Epithelial cell of esophagus (primary cell): ENCODE measurements at regions not wholly inside any gene's neighbourhood (a gene's known extent, or its start where the extent isn't known, plus 50 kb on each side); places are given as distances from the start of the nearest gene placed in this dataset.

Source experiments
- DNase-seq: peaks from one replicate; pipeline ENCODE4 v3.0.0; 2010; ENCODE audit warnings: low read depth
- H3K4me3 ChIP-seq: 2 replicates; pipeline ENCODE4 v1.5.1; 2011; ENCODE audit warnings: mild to moderate bottlenecking, low read length, control low read depth
- TF ChIP-seq, protein P1 (sequence below): IDR thresholded peaks from 2 replicates; pipeline ENCODE4 v1.5.1; 2011; ENCODE audit warnings: low read depth, mild to moderate bottlenecking, low read length, control low read depth, inconsistent platforms; ENCODE audit not compliant: insufficient read depth; ENCODE audit errors: missing control alignments

DNA sequence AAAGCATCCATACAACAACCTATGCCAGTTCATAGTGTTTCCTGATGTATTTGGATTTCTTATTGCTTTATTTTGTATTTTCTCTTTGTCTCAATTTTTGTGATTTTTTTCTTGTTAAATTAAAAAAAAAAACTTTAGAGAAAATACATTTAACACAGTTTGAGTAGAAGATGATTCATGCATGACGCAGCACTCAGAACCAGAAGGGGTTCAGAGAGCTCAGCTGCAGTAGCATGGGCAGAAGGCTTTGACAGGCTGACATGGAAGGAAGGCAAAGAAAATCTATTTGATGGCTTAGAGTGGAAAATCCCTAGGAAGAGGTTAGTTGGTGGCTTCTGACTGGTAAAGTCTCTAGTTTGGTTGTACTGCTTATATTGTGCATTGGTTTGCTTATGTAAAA is 207.2 kb upstream of the STXBP5 start:
- no peak overlapping the region for H3K4me3 ChIP-seq
- TF ChIP-seq, protein P1, sequence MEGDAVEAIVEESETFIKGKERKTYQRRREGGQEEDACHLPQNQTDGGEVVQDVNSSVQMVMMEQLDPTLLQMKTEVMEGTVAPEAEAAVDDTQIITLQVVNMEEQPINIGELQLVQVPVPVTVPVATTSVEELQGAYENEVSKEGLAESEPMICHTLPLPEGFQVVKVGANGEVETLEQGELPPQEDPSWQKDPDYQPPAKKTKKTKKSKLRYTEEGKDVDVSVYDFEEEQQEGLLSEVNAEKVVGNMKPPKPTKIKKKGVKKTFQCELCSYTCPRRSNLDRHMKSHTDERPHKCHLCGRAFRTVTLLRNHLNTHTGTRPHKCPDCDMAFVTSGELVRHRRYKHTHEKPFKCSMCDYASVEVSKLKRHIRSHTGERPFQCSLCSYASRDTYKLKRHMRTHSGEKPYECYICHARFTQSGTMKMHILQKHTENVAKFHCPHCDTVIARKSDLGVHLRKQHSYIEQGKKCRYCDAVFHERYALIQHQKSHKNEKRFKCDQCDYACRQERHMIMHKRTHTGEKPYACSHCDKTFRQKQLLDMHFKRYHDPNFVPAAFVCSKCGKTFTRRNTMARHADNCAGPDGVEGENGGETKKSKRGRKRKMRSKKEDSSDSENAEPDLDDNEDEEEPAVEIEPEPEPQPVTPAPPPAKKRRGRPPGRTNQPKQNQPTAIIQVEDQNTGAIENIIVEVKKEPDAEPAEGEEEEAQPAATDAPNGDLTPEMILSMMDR: no peak
- peak; percentile 57 for DNase-seq

DNA sequence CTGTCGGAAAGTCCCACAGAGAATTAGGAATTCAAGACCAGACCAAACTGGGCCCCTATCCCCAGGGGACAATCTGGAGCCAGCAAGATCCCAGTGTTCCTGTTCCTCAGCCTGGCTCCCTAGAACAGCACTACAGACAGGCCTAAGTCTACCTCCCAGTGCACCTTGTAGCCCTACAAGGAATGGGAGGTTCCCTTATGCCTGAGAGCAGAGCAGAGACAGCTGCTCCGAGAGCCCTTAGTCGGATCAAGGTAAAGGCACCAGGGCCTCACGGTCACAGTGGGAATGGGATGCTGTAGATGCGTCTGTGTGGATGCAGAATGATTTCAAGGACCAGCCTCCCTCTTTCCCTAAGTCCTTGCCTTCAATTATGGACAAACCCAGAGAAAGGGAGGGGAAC is 204.5 kb upstream of the STXBP5 start:
- TF ChIP-seq, protein P1: no peak
- no peak for DNase-seq
- no peak overlapping the region for H3K4me3 ChIP-seq

DNA sequence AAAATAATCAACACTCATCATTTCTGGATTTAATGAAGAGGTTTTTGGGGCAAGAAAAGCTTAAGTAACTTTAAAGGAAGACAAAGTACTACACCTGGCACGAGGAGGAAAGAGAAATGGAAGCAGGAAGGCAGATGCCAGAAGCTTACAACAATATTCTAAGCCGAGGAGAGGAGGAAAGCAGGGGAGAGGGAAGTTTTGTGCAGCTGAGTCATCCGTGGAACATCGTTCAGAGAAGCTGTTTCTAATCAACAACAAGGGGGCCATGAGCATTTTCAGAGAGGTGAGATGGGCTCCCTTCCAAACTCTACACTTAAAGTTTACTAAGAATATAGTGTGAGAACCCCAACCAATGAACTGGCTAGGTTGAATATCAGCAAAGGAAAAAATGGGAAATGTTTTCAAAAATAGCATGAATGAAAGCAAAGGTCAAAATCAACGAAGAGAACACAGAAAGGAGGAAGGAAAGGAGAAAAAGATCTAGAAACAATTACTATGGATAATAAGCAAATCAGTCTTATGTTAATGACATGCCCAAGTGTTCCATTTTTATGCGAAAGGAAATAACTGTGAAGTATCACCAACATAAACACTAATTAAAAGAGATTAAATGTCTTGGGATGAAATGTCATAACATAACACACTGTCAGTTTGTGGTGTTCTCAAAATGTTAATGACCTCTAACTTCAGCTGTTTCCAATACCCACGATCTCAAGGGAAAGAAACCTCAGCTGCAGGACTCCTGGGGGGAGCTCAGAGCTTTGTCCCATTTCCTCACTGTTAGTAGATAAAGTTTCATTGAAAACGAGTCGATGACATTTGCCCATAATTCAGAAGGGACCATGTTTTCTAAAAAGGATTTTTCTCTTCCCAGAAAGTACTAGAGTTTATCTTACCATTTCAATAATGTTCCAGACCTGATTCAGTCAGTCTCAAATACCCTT is 203.4 kb upstream of the STXBP5 start:
- TF ChIP-seq, protein P1: no peak
- DNase-seq: peak; percentile 8
- H3K4me3 ChIP-seq: no peak overlapping the region

DNA sequence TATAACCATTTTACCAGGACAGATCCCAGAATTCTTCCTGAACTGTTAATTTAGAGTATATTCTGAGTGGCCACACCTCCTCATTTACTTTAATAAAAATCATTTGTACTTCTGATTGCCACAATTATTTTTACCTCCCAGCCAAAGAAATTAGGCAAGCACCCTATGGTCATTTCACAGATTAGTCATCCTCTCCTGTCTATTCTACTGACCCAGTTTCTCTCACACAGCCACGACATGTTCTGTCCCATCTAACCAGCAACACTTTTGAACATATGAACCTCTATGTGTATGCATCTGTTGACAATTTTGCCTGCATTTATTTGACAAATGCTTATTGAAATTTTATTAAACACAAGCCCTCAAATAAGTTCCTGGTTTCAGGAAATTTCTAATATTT is 202.6 kb upstream of the STXBP5 start:
- TF ChIP-seq, protein P1: no peak
- H3K4me3 ChIP-seq: no peak overlapping the region
- peak; percentile 13 for DNase-seq

DNA sequence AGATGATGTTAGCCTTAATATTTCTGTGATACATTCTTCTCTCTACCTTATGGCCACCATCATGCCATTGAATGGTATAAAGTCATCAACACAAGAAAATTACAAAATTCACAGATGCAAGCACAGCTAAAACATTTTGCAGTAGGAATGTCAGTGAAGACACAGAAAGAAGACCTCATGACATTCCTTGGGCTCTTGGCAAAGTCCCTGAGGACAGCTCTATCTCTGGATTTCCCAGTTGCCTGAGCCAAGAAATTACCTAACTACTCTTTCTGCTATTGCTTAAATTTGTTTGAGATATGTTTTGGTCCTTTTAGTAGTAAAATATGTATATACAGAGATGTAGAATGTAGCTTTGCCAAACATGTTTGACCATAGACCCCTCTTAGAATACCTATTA is 201.0 kb upstream of the STXBP5 start:
- H3K4me3 ChIP-seq: no peak overlapping the region
- TF ChIP-seq, protein P1: no peak
- no peak for DNase-seq

DNA sequence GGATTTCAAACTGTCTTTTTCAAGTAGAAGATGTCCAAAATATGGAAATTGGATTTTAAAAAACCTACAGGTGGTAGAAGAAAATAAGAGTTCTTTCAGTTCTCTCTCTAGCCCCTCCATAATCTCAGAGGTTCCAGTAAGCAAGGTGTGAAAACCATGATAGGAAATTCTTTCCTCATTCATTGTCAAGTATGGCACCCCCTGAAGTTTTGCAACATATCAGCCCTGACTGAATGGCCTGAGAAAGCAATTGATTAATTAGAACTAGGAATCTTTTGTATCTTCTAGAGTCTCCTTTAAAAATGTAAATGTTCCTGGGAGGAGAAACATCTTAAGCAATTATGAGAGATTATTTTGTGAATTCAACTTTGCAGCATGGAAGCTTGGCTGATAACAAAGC is 198.7 kb upstream of the STXBP5 start:
- TF ChIP-seq, protein P1: no peak
- no peak for DNase-seq
- no peak overlapping the region for H3K4me3 ChIP-seq

DNA sequence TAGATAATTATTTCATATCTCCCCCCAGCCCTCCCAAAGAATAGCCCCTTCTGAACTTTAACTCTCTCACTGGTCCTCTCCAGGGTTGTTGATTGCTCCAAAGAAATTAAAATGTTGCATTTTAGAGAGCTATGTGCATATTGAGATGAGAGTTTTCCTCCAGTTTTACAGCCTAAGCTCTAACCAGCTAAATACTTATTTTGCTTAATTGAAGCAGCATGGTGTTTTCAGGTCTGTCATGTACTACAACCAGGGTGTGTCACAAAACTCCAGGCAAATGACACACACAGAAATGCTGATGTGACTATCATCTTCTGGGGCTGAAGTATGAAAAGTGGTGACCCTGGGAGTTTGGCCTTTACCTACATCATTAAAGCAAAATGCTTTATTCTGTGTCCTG is 196.8 kb upstream of the STXBP5 start:
- DNase-seq: no peak
- H3K4me3 ChIP-seq: no peak overlapping the region

More for the DNA sequence above, 196.8 kb upstream of the STXBP5 start:
- TF ChIP-seq, protein P1: no peak
